GM21360 (cell line): ENCODE measurements at regions not wholly inside any gene's neighbourhood (a gene's known extent, or its start where the extent isn't known, plus 50 kb on each side); places are given as distances from the start of the nearest gene placed in this dataset.

Experiments
- ATAC-seq: cut with Tn5 transposase; IDR thresholded peaks from one replicate; pipeline ENCODE4 v1.9.1; 2021; ENCODE audit warnings: mild to moderate bottlenecking, moderate library complexity; ENCODE audit not compliant: unreplicated experiment

DNA sequence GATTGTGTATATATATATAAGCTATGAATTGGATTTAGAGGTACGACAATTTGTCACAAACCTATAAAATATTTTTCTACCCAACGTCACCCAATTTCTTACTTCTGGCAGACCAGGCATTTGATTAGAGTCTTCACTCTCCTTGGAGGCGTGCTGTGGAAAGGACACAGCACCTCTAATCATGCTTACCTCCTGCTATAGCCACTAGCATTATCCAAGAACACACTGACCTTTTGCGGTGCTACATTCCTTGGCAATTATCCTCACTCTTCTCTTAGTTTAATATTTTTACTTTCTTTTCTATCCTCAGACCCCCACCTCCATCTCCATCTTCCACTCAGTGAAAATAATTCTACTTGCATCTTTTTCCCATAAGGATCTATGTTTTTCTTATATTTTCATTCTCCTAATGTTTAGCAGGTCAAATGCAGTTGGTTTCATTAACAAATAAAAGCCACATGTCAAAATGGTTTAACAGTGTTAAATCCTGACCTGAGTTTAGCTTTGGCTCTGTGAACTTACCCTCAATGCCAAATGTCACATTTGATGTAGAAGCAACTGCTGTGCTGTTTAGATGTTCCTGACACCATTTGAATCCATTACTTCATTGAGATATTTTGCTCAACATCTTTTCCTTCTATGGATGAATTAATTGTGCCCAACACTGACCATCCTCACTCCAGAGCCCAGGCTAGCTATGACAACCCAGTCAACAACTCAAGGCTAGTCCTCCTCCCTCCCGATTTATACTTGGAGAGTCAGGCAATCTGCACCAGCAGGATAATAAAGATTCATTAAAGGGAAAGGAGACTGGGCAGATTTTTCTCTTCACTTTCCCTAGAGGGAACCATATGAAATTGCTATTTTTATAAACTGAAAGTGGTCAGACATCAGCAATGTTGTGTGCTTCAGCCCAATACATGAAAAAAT is 240.5 kb downstream of the MREG start:
- no peak for ATAC-seq

DNA sequence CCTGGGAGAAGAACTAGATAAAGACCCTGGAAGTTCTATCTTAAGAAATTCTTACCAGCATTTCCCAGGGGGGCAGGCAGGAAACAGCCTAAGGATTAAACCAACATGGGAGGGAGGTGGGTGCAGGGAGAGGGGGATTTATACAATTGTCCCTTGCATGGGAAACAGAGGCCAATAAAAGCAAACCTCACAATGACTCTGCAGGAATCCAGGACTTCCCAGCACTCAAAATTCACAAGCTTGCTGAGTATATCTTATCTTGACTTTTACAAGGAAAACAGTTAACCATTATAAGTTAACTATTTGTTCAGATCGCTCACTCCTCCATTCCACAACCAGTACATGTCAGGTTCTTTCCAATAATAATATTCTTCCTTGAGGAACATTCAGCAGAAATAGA is 241.3 kb downstream of the MREG start:
- no peak for ATAC-seq

DNA sequence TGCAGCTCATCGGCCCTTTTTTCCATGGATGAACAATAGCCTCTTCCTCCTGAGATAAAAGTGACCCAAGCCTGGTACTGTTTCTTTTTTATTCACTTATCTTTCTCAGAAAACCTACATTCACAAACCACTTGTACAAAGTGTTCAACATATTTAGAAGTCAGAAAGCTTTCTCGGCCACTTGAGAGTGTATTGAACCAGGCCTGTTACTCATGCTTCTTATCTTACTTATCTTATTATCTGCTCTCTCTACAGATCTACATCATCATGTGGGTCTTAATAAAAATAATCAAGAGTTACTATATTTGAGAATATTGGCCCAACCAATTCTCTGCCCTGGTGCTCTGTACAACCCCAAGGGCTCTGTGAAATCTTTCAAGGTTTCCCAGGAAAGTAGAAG is 242.1 kb downstream of the MREG start:
- no peak for ATAC-seq

DNA sequence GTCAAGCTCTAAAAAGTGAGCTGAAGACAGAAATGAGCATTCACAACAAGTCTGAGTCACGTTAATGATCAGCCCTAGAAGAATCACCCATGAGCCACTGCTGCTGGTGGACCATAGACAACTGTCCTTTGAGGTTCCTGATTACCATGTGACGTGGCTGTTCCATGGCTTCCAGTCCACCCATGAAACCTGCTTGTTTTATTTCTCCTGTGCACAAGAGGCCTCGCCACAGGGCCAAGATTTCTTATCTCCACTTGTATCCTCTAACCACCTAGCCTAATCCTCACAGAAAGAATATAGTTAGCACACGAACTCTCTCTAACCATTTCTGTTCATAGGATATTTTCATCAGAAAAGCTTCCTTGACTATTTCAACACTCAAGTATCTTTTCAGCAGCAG is 242.7 kb downstream of the MREG start:
- ATAC-seq, result no peak

DNA sequence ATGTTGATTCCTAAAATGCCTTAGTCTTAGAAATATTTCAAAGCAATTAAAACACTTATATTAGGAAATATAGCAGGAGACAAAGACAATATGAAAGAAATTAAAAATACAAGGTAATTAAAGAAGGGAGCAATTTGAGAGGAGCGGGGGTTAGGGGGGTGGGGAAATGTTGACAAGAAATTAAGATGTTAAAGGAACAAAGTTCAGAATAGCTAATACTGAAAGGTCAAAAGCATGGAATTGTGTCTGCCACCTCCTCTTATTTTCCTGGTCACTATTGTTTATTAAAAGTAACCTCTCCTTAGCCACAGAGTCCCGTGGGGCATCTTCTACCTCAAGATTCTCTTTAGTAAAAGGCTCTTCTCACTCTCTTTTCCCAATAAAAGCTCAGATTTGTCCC is 244.1 kb downstream of the MREG start:
- no peak for ATAC-seq

DNA sequence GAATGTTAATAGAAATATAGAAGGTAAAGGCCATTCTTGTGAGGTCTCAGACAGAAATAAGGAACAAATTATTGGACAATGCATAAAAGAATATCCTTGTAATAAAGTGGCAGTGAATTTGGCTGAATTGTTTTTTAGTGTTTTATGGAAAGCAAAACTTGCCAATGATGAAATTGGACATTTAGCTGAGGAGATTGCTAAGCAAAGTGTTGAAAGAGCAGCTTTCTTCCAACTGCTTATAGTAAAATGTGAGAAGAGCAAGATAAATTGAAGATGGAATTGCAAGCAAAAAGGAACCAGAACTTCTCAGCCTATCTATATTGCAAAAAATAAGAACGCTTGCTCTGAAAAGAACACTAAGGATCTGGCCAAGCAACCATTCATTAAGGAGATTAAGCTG is 245.7 kb downstream of the MREG start:
- no peak for ATAC-seq

DNA sequence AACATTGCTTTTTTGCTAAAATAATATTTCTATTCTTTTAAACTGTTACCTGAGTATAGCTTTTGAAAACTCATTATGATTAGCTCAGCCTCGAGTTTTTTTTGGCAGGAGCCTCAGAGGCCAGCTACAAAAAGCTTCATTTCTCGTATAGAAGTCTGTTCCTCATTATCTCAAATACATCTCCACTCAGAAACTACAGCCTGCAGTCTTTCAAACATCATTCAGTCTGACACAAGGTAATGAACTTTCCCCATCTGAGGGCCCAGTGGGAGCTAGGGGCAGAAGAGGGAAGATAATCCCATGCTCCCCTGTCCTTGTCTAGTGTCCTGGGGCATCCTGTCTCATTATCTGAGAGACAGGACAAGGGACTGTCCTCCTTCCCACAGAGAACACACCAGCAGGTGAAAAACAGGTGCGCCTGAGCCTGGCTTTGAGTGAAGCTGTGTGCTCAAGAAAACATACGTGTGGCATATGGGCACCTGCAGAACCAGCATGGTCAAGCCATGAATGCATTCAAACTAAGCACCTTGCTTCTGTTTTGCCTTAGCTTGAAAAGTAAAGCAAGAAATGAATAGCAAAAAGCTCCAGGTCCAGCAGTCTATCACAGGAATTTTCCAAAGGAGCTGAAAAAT is 247.5 kb downstream of the MREG start:
- ATAC-seq, result no peak

DNA sequence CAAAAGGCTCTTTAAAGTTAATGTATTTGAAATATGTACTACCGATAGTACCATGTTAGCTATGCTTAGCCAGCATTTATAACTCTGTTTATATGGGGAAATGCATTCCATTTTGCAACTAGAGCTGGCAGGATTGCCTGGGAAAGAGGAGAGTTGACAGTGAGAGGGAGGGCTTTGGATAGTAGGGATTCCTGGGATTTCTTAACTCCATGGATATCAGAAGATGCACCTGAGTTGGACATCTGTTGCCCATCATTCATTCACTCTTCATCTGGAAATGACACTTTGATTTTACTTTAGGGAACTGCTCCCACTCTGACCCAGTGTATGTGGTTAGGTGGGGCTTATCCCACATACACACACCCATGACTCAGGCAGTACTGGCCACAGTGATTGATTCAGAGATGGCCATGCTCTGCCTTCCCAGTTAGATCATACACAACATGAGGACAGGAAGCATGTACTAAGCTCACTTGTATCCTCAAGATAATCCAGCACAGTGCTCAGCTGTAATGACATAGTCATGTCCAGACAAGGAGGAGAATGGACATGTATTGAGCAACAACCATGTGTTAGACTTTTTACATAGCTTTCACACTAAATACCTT is 248.8 kb downstream of the MREG start:
- no peak for ATAC-seq

DNA sequence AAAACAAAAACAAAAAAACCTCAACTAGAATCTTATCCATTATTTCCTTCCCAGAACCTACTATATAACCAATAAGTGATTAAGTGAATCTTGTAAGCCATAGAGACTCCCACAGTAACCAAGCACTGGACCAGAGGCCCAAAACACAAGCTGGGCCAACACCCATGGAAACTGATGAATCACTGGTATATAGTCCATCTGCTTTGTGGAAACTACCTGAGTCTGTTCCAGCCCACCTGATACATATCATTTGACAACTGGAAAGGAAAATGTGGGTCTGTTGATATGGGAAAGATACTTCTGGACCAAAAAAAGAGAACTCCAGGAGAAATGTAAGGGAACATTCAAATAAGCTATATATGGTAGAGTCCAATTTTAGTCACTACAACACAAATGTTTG is 252.8 kb downstream of the MREG start:
- ATAC-seq, result no peak

DNA sequence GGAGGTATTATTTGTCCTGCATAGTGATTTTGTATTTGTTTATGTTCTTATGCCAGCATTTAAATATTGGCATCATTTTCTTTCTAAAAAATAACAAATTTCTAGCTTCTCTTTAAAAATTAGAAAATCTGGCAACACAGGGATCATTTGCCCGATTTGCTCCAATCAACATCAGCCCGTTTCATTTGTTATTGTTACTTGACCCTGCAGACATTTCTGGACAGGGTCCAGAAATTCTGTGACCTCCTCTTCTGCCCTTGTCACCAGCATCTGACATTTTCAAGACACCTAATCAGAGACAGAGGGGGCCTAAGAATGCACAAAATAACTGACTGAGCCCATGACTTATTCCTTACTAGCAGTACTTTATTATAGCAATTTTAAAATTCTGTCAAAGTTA is 253.3 kb downstream of the MREG start:
- ATAC-seq, result no peak

DNA sequence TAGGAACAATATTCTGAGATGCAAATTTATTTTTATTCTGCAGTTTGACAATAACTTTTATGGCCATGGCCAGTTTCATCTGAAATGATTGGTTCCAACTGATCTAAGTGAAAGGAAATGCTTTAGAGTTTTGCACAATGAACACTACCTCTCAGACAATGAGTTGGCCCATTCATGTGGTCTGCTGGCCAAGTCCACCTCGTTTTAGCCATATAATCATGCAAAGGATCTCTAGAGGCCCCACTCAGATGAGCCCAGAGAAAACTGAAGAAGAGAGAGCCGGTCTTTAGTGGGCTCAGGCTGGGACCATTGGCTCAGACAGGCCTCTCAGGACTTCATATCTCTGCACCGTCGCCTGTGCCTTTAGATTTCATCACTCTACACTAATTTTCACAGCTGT is 254.7 kb downstream of the MREG start:
- no peak for ATAC-seq

DNA sequence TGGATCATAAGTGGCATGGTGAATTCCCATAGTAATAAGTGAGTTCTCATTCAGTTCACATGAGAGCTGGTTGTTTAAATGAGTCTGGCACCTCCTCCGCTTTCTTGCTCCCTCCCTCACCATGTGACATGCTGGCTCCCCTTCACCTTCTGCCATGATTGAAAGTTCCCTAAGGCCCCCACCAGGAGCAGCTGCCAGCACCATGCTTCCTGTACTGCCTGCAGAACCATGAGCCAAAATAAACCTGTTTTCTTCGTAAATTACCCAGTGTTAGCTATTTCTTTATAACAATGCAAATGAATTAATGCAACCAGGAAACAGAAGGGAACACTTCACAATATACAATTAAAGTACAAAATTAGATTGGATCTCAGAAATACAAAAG is 257.0 kb downstream of the MREG start:
- no peak for ATAC-seq

DNA sequence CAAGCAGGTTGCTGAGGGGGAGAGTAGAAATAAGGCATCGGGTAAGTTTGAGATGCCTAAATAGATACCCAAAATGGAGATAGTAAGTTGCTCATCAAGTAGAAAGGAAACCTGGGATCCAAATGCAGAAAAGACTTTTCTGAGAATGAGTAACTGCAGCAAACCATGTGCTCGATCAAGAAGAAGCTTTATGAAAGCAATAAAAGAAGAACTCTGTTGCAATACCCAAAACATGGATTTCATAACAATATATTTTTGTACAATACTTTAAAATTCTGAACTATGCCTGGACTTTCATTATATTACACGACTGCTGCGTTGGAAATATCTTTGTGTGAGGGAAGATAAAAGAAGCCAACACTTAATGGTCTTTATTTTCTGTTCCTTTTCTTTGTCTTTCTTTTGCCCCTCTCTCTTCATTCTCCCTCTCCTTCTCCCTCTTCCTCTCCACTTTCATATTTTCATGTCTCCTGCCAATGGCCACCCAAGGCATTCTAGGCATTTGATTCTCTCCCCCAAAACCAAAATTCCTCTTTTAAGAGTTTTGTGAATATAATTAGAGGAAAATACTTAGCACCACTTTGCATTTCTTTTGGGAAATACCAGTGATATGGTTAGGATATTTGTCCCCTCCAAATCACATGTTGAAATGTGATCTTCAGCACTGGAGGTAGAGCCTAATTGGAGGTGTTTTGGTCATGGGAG is 257.6 kb downstream of the MREG start:
- no peak for ATAC-seq

DNA sequence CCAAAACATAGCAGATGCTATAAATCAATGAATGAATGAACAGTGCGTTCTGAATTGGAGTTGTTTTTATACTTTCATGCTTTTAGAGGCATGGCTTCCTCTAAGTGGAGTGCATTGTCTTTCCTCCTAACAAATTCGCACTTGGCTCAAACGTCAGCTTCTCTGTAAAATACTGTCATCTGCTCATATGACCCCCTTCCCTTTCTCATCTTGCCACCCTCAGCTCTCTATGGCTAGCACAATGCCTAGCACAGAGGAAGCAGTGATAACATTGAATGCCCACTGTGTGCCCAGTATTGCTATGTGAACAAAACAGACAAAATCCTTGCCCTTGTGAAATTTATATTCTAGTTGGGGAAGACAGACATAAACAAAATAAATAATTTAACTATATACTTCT is 258.8 kb downstream of the MREG start:
- ATAC-seq, result no peak

DNA sequence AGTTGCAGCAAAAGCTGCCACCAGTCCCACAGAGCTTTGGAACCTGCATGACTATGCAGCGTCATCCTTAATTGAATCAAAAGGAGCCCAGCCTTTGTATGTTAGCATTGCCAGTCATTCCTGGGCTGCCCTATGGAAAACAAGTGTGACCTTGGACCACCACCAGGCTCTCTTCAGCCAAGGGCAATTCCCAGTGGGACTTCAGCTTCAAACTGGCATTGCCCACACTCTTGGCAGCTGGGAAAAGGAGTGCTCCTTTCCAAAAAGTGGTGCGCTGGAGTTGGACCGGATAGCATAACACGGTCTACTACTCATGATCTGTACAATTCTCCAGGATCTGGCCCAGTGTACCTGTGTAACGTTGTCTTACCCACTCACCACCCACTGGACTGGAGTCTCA is 259.5 kb downstream of the MREG start:
- no peak for ATAC-seq

DNA sequence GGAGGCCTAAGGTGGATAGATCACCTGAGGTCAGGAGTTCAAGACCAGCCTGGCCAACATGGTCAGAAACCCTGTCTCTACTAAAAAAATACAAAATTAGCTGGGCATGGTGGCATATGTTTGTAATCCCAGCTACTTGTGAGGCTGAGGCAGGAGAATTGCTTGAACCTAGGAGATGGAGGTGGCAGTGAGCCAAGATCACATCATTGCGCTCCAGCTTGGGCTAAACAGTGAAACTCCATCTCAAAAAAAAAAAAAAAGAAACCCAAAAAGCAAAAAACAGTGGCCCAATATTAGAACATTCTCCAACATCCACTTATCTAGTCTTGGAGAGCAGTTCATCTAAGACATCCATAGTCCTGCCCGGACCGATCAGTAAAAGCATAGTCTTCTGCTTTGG is 260.4 kb downstream of the MREG start:
- ATAC-seq, result no peak

DNA sequence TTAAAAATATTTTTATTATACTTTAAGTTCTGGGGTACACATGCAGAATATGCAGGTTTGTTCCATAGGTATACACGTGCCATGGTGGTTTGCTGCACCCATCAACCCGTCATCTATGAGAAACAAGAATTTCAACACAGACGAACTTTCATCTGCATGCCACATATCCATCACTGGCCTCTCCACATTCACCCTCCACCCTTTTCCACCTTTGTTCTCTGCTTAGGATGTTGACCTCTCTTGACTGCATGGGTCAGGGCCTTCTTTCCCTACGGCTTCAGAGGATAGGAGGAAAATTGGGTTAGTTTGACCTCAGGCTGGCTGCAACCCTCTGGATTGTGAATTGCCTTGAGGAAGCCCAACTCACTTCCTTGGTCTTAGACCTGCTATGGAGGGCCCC is 260.9 kb downstream of the MREG start:
- no peak for ATAC-seq

DNA sequence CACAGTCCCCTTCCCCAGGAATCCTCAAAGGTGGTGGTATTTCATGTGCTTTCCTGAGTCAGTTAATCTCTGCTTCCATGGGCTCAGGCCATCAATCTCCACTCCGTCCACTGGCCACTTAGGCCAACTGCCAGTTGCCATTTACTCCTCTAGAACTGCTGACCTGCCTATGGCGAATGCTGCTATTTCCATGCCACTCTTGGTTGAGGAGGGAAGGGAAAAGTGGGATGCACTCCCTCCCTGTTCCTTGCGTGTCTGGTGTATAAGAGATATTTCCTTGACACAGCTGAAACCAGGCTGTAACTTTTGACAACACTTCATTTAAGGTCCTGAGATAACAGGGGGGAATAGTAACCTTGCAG is 261.5 kb downstream of the MREG start:
- ATAC-seq, result no peak

DNA sequence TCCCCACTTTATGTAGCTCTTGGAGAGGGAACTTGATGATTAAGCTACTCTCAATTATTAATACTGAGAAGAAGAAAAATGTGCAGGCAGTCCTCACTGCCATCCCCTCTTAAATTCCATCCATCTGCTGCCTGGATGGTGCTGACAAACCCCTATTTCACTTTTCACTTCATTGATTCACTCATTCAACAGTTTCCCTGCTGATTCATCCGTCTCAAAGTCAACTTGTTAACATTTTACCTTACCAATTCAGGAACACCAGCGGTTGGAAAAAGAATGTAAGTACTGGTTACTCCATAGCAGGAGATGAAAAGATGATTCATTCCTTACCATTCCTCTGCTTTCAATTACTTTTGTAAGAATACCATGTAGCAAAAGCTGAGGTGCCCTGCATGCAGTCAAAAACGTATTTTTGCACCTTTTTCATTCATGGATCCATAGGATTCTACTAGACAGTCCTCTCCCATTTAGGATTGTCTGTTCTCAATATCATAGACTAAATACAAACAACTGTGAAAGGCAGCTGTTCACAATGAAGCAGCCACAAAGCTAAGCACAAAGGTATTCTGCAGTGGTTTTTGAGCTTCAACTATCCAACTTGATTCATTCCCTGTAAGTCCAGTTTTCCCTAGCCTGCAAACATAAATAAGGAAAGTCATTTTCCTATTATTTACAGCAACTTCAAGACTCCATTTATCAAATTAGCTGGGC is 262.0 kb downstream of the MREG start:
- ATAC-seq, result no peak

DNA sequence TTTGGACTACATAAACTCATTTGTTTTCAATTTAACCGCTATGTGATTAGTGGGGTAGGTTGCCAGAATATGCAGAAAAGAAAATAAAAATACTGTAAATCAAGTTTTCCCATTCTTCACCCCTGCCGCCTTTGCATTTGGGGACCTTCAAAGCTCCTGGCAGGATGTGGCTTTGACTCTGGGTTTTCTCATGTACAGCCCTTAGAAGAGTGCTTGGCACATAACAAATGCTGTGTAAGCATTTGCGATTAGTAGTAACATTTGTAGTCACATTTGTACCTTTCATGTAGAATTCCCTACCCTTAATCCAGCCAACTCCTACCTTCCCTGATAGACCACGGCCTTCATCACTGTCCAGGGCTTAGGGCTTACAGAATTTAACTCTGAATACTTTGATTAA is 262.6 kb downstream of the MREG start:
- no peak for ATAC-seq
